K562 (cell line): ENCODE measurements at regions not wholly inside any gene's neighbourhood (a gene's known extent, or its start where the extent isn't known, plus 50 kb on each side); places are given as distances from the start of the nearest gene placed in this dataset.
A peak's percentile ranks its signal among the peaks of the same experiment; 100 is the strongest.

Experiments used
- ATAC-seq: fragments of 200-7000 bp; cut with Tn5 transposase; 3 replicates; pipeline ENCODE4 v1.9.1; 2020; ENCODE audit warnings: moderate library complexity
- BruUV-seq: library from RNA; stranded (reverse); fragments of 400-500 nt; replicated peaks from 2 replicates; lab custom pipeline; 2021; lab: Mats Ljungman, UMichigan
- CTCF ChIA-PET: fragments of 300-600 bp; formaldehyde crosslinking; extraction: SDS; loops from one replicate; lab custom pipeline; 2021; ENCODE audit warnings: low intra/inter-chr PET ratio; lab: Yijun Ruan, JAX
- POLR2A ChIA-PET: fragments of 300-600, 350-650 bp; sonication (Branson Sonifier 250); formaldehyde crosslinking; extraction: SDS; loops from one replicate; lab custom pipeline; 2021; ENCODE audit warnings: antibody characterized with exemption, inconsistent platforms; lab: Yijun Ruan, JAX
- DNase-seq, 4 experiments: peaks; one replicate each; pipeline versions ENCODE4 v3.0.0 to v3.0.0-alpha.2; 2011 to 2018; ENCODE audit warnings: low spot score in 3 of 4, mixed read lengths in 3 of 4; ENCODE audit errors: extremely low read depth in 1 of 4
- FAIRE-seq: peaks from 2 replicates; lab custom pipeline; 2011; peaks lifted over from hg19 to GRCh38; lab: Jason Lieb, UNC
- H2AFZ ChIP-seq: 2 replicates; pipeline ENCODE4 v1.6.0; 2011; ENCODE audit warnings: low read depth, low read length, control low read depth, inconsistent platforms
- H3K27ac ChIP-seq: fragments of 200-600 bp; 3 replicates; pipeline ENCODE4 v1.8.0; 2011; ENCODE audit warnings: low read depth, mild to moderate bottlenecking, control low read depth, inconsistent platforms, low read length, moderate library complexity, mixed read lengths; ENCODE audit errors: extremely low read depth
- H3K27me3 ChIP-seq, 2 experiments: fragments of 300-600 bp in 1 of 2; 2 replicates in 1 of 2; 3 replicates in 1 of 2; pipeline versions ENCODE4 v1.6.0 to v1.8.0; 2011; ENCODE audit warnings: inconsistent platforms in 2 of 2, low read length in 2 of 2, mild to moderate bottlenecking in 1 of 2, mixed read lengths in 1 of 2, moderate library complexity in 1 of 2; ENCODE audit not compliant: control insufficient read depth in 2 of 2, insufficient read depth in 2 of 2
- H3K36me3 ChIP-seq: fragments of 300-600 bp; 3 replicates; pipeline ENCODE4 v1.8.0; 2011; ENCODE audit warnings: mild to moderate bottlenecking, low read length, inconsistent platforms; ENCODE audit not compliant: control insufficient read depth, insufficient read depth
- H3K4me1 ChIP-seq, 2 experiments: fragments of 200-600 bp in 1 of 2; replicated peaks in 1 of 2; 2 replicates in 1 of 2; 3 replicates in 1 of 2; pipeline versions ENCODE4 v1.5.1 to v1.8.0; 2011; ENCODE audit warnings: inconsistent platforms in 2 of 2, low read length in 2 of 2, mild to moderate bottlenecking in 1 of 2, mixed read lengths in 1 of 2, moderate library complexity in 1 of 2; ENCODE audit not compliant: control insufficient read depth in 2 of 2, insufficient read depth in 2 of 2
- H3K4me2 ChIP-seq: 2 replicates; pipeline ENCODE4 v1.6.1; 2011; ENCODE audit warnings: low read length, control low read depth, inconsistent platforms, mixed read lengths; ENCODE audit not compliant: insufficient read depth
- H3K4me3 ChIP-seq: fragments of 200-600 bp; sonication (generic), shearing (Covaris generic); 2 replicates; pipeline ENCODE4 v1.5.1; 2016; ENCODE audit warnings: control low read depth, inconsistent platforms
- H3K79me2 ChIP-seq: fragments of 200-600 bp; 3 replicates; pipeline ENCODE4 v1.8.0; 2011; ENCODE audit warnings: low read length, inconsistent platforms; ENCODE audit not compliant: control insufficient read depth, insufficient read depth
- H3K9ac ChIP-seq, 2 experiments: 2 replicates each; pipeline versions ENCODE4 v1.6.0 to v1.6.1; 2011; ENCODE audit warnings: low read depth in 2 of 2, low read length in 2 of 2, control low read depth in 1 of 2, inconsistent platforms in 1 of 2, mild to moderate bottlenecking in 1 of 2, mixed read lengths in 1 of 2; ENCODE audit not compliant: insufficient read depth in 1 of 2
- H3K9me1 ChIP-seq: one replicate; pipeline ENCODE4 v1.6.0; 2011; ENCODE audit warnings: inconsistent platforms, mild to moderate bottlenecking, low read length, moderate library complexity; ENCODE audit not compliant: control insufficient read depth, insufficient read depth
- H3K9me3 ChIP-seq: replicated peaks from 2 replicates; pipeline ENCODE4 v1.5.1; 2011; ENCODE audit warnings: low read depth, low read length, inconsistent platforms; ENCODE audit not compliant: control insufficient read depth, insufficient read depth
- H4K20me1 ChIP-seq: replicated peaks from 2 replicates; pipeline ENCODE4 v1.6.1; 2011; ENCODE audit warnings: low read length, inconsistent platforms, mixed read lengths; ENCODE audit not compliant: control insufficient read depth, insufficient read depth
- ZKSCAN1 ChIP-seq: fragments of 150-350 bp; IDR thresholded peaks from 2 replicates; pipeline ENCODE4 v1.6.1; 2016; ENCODE audit warnings: low read depth, low read length
- ZNF23 ChIP-seq: fragments of 250-450 bp; sonication (Bioruptor Pico); IDR thresholded peaks from 2 replicates; pipeline ENCODE4 v1.4.0; 2020; ENCODE audit warnings: mild to moderate bottlenecking
- ZNF445 ChIP-seq: fragments of 250-450 bp; sonication (Bioruptor Pico); IDR thresholded peaks from 2 replicates; pipeline ENCODE4 v1.4.0; 2020; ENCODE audit warnings: low read depth, mild to moderate bottlenecking, moderate library complexity
- WGBS: fragments of 100-300 bp; shearing (Covaris generic); methylation state at CpG from one replicate; pipeline ENCODE4 v1.1.6; 2016; ENCODE audit warnings: low coverage, mixed read lengths; ENCODE audit not compliant: insufficient coverage; ENCODE audit errors: missing lambda C conversion rate; 5-methylcytosine and 5-hydroxymethylcytosine counted together
- in situ Hi-C: fragments of 300-500 bp; cut with MboI; formaldehyde crosslinking; loops from 4 replicates; pipeline ENCODE4 v1.15.0; 2018; ENCODE audit warnings: inconsistent platforms, mixed read lengths
- intact Hi-C: fragments of 100-400 bp; cut with micrococcal nuclease; formaldehyde crosslinking; loops from 2 replicates; pipeline ENCODE4 v1.14.2; 2022
- TF ChIP-seq, protein P1 (sequence below): fragments of 450-650 bp; IDR thresholded peaks from 2 replicates; pipeline ENCODE4 v1.6.1; 2016
- TF ChIP-seq, protein P2 (sequence below): fragments of 450-650 bp; IDR thresholded peaks from 2 replicates; pipeline ENCODE4 v1.6.1; 2014; ENCODE audit warnings: low read depth, mild to moderate bottlenecking, moderate library complexity, borderline replicate concordance
- TF ChIP-seq, protein P3 (sequence below), 2 experiments: fragments of 450-650 bp; formaldehyde crosslinking in 1 of 2; IDR thresholded peaks; 2 replicates each; pipeline versions ENCODE4 v1.4.0 to v1.6.1; 2014 to 2020; ENCODE audit warnings: mild to moderate bottlenecking in 2 of 2, borderline replicate concordance in 1 of 2, low read depth in 1 of 2

DNA sequence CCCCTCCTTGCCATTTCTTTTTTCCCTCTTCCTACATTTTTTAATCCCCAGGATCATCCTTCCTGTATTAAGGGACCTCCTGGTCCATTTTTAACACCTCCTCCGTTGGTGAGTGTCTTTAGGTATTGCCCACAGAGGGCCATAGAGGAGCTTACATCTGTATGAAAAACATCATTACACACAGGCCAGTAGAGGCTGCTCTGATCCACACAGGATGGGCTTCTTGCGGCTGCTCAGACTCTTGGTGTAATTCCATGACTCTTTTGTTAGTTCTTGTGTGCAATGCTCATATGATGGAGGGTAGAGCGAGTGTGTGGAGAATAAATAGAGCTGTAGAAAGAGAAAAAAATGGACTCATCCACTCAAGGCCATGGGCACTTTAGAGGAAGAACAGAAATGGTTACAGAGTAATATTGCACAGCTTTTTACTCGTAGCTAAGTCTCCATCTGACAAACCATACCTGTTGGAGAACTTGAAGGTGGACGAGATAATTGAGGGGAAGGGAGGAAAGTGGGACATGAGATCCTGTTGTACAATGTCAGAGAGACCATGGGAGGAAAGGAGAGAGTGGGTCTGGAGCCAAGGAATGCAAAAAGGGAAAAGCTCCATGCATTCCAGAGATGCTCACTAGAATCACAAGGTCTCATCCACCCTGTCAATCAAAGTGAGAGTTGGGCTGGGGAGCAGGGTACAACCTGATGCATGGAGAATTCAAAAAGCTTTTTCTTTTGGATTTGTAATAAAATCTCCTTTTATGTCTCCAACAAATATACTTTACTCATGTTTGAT, 129.7 kb upstream of the TNP1 start:
- WGBS, result 7% methylated on average over 3 of the region's 5 CpGs
- BruUV-seq, result no TSS peak
- Histone ChIP-seq H3K9ac (no peak overlapping the region), H3K9me1 (no peaks in the 10 kb centered on the region), H2AFZ (no peak overlapping the region), H3K27me3 (peaks cover 0 to 16% of the 10 kb centered on the region in 2 experiments; a peak in 3 of 5 replicates), H3K27ac (no peak overlapping the region), H3K79me2 (no peaks in the 10 kb centered on the region), H3K36me3 (no peaks in the 10 kb centered on the region), H4K20me1 (no peaks in the 10 kb centered on the region), H3K9me3 (no peaks in the 10 kb centered on the region), H3K4me3 (no peak overlapping the region), H3K4me1 (peaks cover 0 to 8% of the 10 kb centered on the region in 2 experiments; a peak in 2 of 5 replicates), H3K4me2 (no peak overlapping the region)
- ChIA-PET POLR2A (interaction anchor here (0.6 kb wide), 1 partner anchor 175 kb away, joined by 3 read pairs; no protein-coding TSS in a partner anchor), CTCF (no interaction called here)
- peak; percentile 66 for ATAC-seq
- no peak for FAIRE-seq
- in situ Hi-C loops, result loop anchor here (10.0 to 25.0 kb wide), 2 partner anchors 295 to 523 kb away; partner anchors contain the start of gene IGFBP5
- intact Hi-C loops, result loop anchor here (1.0 to 5.0 kb wide), 3 partner anchors 177 to 523 kb away; partner anchors contain the start of gene IGFBP5
- peak in 2 of 4 experiments; percentile 13 to 14 for DNase-seq
- TF ChIP-seq, protein P1, sequence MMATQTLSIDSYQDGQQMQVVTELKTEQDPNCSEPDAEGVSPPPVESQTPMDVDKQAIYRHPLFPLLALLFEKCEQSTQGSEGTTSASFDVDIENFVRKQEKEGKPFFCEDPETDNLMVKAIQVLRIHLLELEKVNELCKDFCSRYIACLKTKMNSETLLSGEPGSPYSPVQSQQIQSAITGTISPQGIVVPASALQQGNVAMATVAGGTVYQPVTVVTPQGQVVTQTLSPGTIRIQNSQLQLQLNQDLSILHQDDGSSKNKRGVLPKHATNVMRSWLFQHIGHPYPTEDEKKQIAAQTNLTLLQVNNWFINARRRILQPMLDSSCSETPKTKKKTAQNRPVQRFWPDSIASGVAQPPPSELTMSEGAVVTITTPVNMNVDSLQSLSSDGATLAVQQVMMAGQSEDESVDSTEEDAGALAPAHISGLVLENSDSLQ, result peak; percentile 43
- TF ChIP-seq, protein P2, sequence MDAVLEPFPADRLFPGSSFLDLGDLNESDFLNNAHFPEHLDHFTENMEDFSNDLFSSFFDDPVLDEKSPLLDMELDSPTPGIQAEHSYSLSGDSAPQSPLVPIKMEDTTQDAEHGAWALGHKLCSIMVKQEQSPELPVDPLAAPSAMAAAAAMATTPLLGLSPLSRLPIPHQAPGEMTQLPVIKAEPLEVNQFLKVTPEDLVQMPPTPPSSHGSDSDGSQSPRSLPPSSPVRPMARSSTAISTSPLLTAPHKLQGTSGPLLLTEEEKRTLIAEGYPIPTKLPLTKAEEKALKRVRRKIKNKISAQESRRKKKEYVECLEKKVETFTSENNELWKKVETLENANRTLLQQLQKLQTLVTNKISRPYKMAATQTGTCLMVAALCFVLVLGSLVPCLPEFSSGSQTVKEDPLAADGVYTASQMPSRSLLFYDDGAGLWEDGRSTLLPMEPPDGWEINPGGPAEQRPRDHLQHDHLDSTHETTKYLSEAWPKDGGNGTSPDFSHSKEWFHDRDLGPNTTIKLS, result no peak
- no peak for TF ChIP-seq ZNF445 (CRISPR knock-in tag)
- TF ChIP-seq ZKSCAN1, result no peak
- no peak for TF ChIP-seq ZNF23 (CRISPR knock-in tag)
- TF ChIP-seq, protein P3, sequence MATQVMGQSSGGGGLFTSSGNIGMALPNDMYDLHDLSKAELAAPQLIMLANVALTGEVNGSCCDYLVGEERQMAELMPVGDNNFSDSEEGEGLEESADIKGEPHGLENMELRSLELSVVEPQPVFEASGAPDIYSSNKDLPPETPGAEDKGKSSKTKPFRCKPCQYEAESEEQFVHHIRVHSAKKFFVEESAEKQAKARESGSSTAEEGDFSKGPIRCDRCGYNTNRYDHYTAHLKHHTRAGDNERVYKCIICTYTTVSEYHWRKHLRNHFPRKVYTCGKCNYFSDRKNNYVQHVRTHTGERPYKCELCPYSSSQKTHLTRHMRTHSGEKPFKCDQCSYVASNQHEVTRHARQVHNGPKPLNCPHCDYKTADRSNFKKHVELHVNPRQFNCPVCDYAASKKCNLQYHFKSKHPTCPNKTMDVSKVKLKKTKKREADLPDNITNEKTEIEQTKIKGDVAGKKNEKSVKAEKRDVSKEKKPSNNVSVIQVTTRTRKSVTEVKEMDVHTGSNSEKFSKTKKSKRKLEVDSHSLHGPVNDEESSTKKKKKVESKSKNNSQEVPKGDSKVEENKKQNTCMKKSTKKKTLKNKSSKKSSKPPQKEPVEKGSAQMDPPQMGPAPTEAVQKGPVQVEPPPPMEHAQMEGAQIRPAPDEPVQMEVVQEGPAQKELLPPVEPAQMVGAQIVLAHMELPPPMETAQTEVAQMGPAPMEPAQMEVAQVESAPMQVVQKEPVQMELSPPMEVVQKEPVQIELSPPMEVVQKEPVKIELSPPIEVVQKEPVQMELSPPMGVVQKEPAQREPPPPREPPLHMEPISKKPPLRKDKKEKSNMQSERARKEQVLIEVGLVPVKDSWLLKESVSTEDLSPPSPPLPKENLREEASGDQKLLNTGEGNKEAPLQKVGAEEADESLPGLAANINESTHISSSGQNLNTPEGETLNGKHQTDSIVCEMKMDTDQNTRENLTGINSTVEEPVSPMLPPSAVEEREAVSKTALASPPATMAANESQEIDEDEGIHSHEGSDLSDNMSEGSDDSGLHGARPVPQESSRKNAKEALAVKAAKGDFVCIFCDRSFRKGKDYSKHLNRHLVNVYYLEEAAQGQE (IDR thresholded peaks at IDR 0.05; ENCODE audit: borderline replicate concordance), result peak; percentile 27; the same call in 1 of the 2 replicates
- TF ChIP-seq, protein P3 (CRISPR knock-in tag; IDR thresholded peaks at IDR 0.05; ENCODE audit: low read depth), result no peak
